H1 (cell line): ENCODE measurements at regions not wholly inside any gene's neighbourhood (a gene's known extent, or its start where the extent isn't known, plus 50 kb on each side); places are given as distances from the start of the nearest gene placed in this dataset.

Experiments
- CTCF ChIA-PET: fragments of 300-600 bp; sonication (Branson Sonifier 250); formaldehyde crosslinking; loops from one replicate; lab custom pipeline; 2021; ENCODE audit not compliant: partially characterized antibody; lab: Charles Lee
- POLR2A ChIA-PET: fragments of 300-600 bp; sonication (Branson Sonifier 250); formaldehyde crosslinking; loops from one replicate; lab custom pipeline; 2021; ENCODE audit warnings: inconsistent platforms; ENCODE audit not compliant: partially characterized antibody; lab: Charles Lee
- DNase-seq, 2 experiments: peaks; one replicate each; pipeline versions ENCODE4 v3.0.0 to v3.0.0-alpha.2; 2010 to 2022; ENCODE audit warnings: low spot score in 2 of 2, low read depth in 1 of 2, mixed read lengths in 1 of 2
- FAIRE-seq: peaks from 2 replicates; lab custom pipeline; 2011; peaks lifted over from hg19 to GRCh38; lab: Jason Lieb, UNC
- H2AFZ ChIP-seq: 2 replicates; pipeline ENCODE4 v1.8.1; 2012; ENCODE audit warnings: low read length, inconsistent platforms
- H2AK5ac ChIP-seq: 2 replicates; pipeline ENCODE4 v1.6.1; 2013; ENCODE audit warnings: low read depth, low read length
- H2BK120ac ChIP-seq: replicated peaks from 2 replicates; pipeline ENCODE3; 2013; ENCODE audit warnings: low read depth, low read length, inconsistent platforms
- H2BK12ac ChIP-seq: 2 replicates; pipeline ENCODE4 v1.6.1; 2013; ENCODE audit warnings: low read depth, low read length
- H2BK15ac ChIP-seq: 2 replicates; pipeline ENCODE4 v1.6.1; 2013; ENCODE audit warnings: low read length
- H2BK20ac ChIP-seq: 2 replicates; pipeline ENCODE4 v1.6.1; 2013; ENCODE audit warnings: low read length
- H2BK5ac ChIP-seq: 2 replicates; pipeline ENCODE4 v1.6.1; 2013; ENCODE audit warnings: low read depth, low read length
- H3K14ac ChIP-seq: 2 replicates; pipeline ENCODE4 v1.6.1; 2013; ENCODE audit warnings: inconsistent platforms; ENCODE audit not compliant: insufficient read length
- H3K18ac ChIP-seq: 2 replicates; pipeline ENCODE4 v1.6.1; 2013; ENCODE audit warnings: low read length; ENCODE audit errors: extremely low read depth
- H3K23ac ChIP-seq: 2 replicates; pipeline ENCODE4 v1.6.1; 2013; ENCODE audit warnings: inconsistent platforms; ENCODE audit not compliant: insufficient read length
- H3K23me2 ChIP-seq: 2 replicates; pipeline ENCODE4 v1.6.1; 2013; ENCODE audit warnings: low read depth, low read length
- H3K27ac ChIP-seq: 2 replicates; pipeline ENCODE4 v1.6.1; 2011; ENCODE audit warnings: low read depth, low read length, inconsistent platforms
- H3K27me3 ChIP-seq, 4 experiments: replicated peaks in 1 of 4; 1 replicate in 1 of 4; 2 replicates in 3 of 4; pipeline versions ENCODE4 v1.6.1 to v1.8.1; 2011 to 2013; ENCODE audit warnings: low read length in 3 of 4, mild to moderate bottlenecking in 3 of 4, inconsistent platforms in 2 of 4, mixed read lengths in 2 of 4, moderate library complexity in 1 of 4; ENCODE audit not compliant: control insufficient read depth in 3 of 4, insufficient read depth in 3 of 4; ENCODE audit errors: extremely low read depth in 1 of 4
- H3K36me3 ChIP-seq, 4 experiments: 2 replicates each; pipeline versions ENCODE4 v1.6.1 to v1.8.1; 2011 to 2013; ENCODE audit warnings: mild to moderate bottlenecking in 4 of 4, low read length in 3 of 4, moderate library complexity in 2 of 4, control low read depth in 1 of 4, inconsistent platforms in 1 of 4; ENCODE audit not compliant: insufficient read depth in 4 of 4, control insufficient read depth in 2 of 4
- H3K4ac ChIP-seq: replicated peaks from 2 replicates; pipeline ENCODE3; 2013; ENCODE audit warnings: low read length, low read depth, mixed read lengths, inconsistent platforms; ENCODE audit not compliant: insufficient read length
- H3K4me1 ChIP-seq, 4 experiments: replicated peaks in 1 of 4; 1 replicate in 1 of 4; 2 replicates in 3 of 4; pipeline versions ENCODE4 v1.6.1 to v1.8.1; 2011 to 2013; ENCODE audit warnings: low read length in 3 of 4, inconsistent platforms in 2 of 4, mixed read lengths in 1 of 4; ENCODE audit not compliant: insufficient read depth in 4 of 4, control insufficient read depth in 3 of 4
- H3K4me2 ChIP-seq, 2 experiments: 2 replicates each; pipeline versions ENCODE4 v1.6.1 to v1.8.1; 2011 to 2013; ENCODE audit warnings: low read depth in 2 of 2, low read length in 2 of 2, control low read depth in 1 of 2, inconsistent platforms in 1 of 2, mild to moderate bottlenecking in 1 of 2; ENCODE audit not compliant: insufficient read depth in 1 of 2
- H3K4me3 ChIP-seq, 4 experiments: fragments of 200-600, 300-600 bp in 1 of 4; sonication (generic), shearing (Covaris generic), sonication (Bioruptor Twin) in 1 of 4; 2 replicates each; pipeline versions ENCODE4 v1.5.1 to v1.8.1; 2011 to 2016; ENCODE audit warnings: low read length in 4 of 4, low read depth in 3 of 4, control low read depth in 2 of 4, inconsistent platforms in 2 of 4, mild to moderate bottlenecking in 2 of 4, mixed read lengths in 1 of 4, moderate library complexity in 1 of 4; ENCODE audit not compliant: insufficient read depth in 2 of 4; ENCODE audit errors: extremely low read depth in 1 of 4
- H3K56ac ChIP-seq: replicated peaks from 2 replicates; pipeline ENCODE3; 2013; ENCODE audit warnings: low read depth, mild to moderate bottlenecking, mixed read lengths, low read length, inconsistent platforms; ENCODE audit not compliant: insufficient read length
- H3K79me1 ChIP-seq: 2 replicates; pipeline ENCODE4 v1.6.1; 2013; ENCODE audit warnings: low read depth, low read length, control low read depth
- H3K79me2 ChIP-seq, 2 experiments: 2 replicates each; pipeline versions ENCODE4 v1.6.1 to v1.8.1; 2012 to 2013; ENCODE audit warnings: low read length in 2 of 2, mild to moderate bottlenecking in 2 of 2, inconsistent platforms in 1 of 2; ENCODE audit not compliant: insufficient read depth in 2 of 2, control insufficient read depth in 1 of 2
- H3K9ac ChIP-seq, 4 experiments: replicated peaks in 1 of 4; 1 replicate in 1 of 4; 2 replicates in 3 of 4; pipeline versions ENCODE4 v1.6.1 to v1.8.1; 2011 to 2013; ENCODE audit warnings: low read depth in 3 of 4, low read length in 3 of 4, control low read depth in 2 of 4, mild to moderate bottlenecking in 2 of 4, moderate library complexity in 2 of 4, inconsistent platforms in 1 of 4; ENCODE audit errors: extremely low read depth in 1 of 4
- H3K9me3 ChIP-seq, 2 experiments: 2 replicates each; pipeline versions ENCODE4 v1.6.1 to v1.8.1; 2012 to 2013; ENCODE audit warnings: mild to moderate bottlenecking in 2 of 2, moderate library complexity in 2 of 2, control low read depth in 1 of 2, inconsistent platforms in 1 of 2, low read depth in 1 of 2, low read length in 1 of 2, mixed read lengths in 1 of 2; ENCODE audit not compliant: insufficient read depth in 2 of 2
- H4K20me1 ChIP-seq, 2 experiments: replicated peaks in 1 of 2; 2 replicates each; pipeline versions ENCODE3 to v1.8.1; 2011 to 2013; ENCODE audit warnings: inconsistent platforms in 2 of 2, low read length in 2 of 2, mild to moderate bottlenecking in 1 of 2; ENCODE audit not compliant: insufficient read depth in 2 of 2, control insufficient read depth in 1 of 2
- H4K5ac ChIP-seq: 2 replicates; pipeline ENCODE4 v1.6.1; 2013; ENCODE audit warnings: low read length, low read depth, mixed read lengths, inconsistent platforms; ENCODE audit not compliant: insufficient read length
- H4K8ac ChIP-seq: 2 replicates; pipeline ENCODE4 v1.8.0; 2013; ENCODE audit warnings: mild to moderate bottlenecking, moderate library complexity, low read length, inconsistent platforms; ENCODE audit not compliant: insufficient read depth; ENCODE audit errors: extremely low read depth
- H4K91ac ChIP-seq: replicated peaks from 2 replicates; pipeline ENCODE3; 2013; ENCODE audit warnings: low read length, mixed read lengths, inconsistent platforms; ENCODE audit not compliant: insufficient read length
- CHD2 ChIP-seq: IDR thresholded peaks from 2 replicates; pipeline ENCODE4 v1.6.1; 2012; ENCODE audit warnings: low read length, improper control_type of control experiment
- EGR1 ChIP-seq: IDR thresholded peaks from 2 replicates; pipeline ENCODE4 v1.6.1; 2011; ENCODE audit warnings: low read depth, low read length, borderline replicate concordance
- GABPA ChIP-seq: IDR thresholded peaks from 2 replicates; pipeline ENCODE4 v1.6.1; 2011; ENCODE audit warnings: mild to moderate bottlenecking, low read length, moderate library complexity, borderline replicate concordance; ENCODE audit not compliant: insufficient read depth
- HDAC2 ChIP-seq, 2 experiments: fragments of 300-600 bp in 1 of 2; sonication (generic) in 1 of 2; IDR thresholded peaks; 2 replicates each; pipeline ENCODE4 v1.6.1; 2011 to 2012; ENCODE audit warnings: low read depth in 2 of 2, low read length in 2 of 2, mild to moderate bottlenecking in 2 of 2, moderate library complexity in 2 of 2, borderline replicate concordance in 1 of 2, inconsistent platforms in 1 of 2
- HDAC6 ChIP-seq: IDR thresholded peaks from one replicate; pipeline ENCODE4 v1.7.1; 2012; ENCODE audit warnings: low read depth, mild to moderate bottlenecking, inconsistent platforms, low read length, moderate library complexity
- KDM5A ChIP-seq: fragments of 200-600 bp; IDR thresholded peaks from 2 replicates; pipeline ENCODE4 v1.7.1; 2012; ENCODE audit warnings: mild to moderate bottlenecking, low read length, inconsistent platforms, mixed read lengths
- RAD21 ChIP-seq, 2 experiments: IDR thresholded peaks in 1 of 2; conservative IDR thresholded peaks in 1 of 2; 2 replicates each; pipeline ENCODE4 v1.6.1; 2011; ENCODE audit warnings: low read depth in 2 of 2, low read length in 2 of 2, improper control_type of control experiment in 1 of 2, inconsistent platforms in 1 of 2, mild to moderate bottlenecking in 1 of 2, moderate library complexity in 1 of 2
- SIRT6 ChIP-seq: IDR thresholded peaks from one replicate; pipeline ENCODE4 v1.7.1; 2012; ENCODE audit warnings: low read length, inconsistent platforms
- WGBS, 2 experiments: shearing (Covaris generic) in 1 of 2; methylation state at CpG; one replicate each; pipeline versions ENCODE4 v1.1.6 to v1.1.7; 2013 to 2015; ENCODE audit warnings: low lambda C conversion rate in 2 of 2, mixed read lengths in 2 of 2, inconsistent platforms in 1 of 2, low coverage in 1 of 2, missing lambda C conversion rate in 1 of 2; ENCODE audit not compliant: insufficient replicate concordance in 2 of 2, insufficient coverage in 1 of 2, insufficient read length in 1 of 2; ENCODE audit errors: extremely low coverage in 1 of 2, missing lambda C conversion rate in 1 of 2; 5-methylcytosine and 5-hydroxymethylcytosine counted together

GRCh38 chr4:177093964-177094363 lies 215.7 kb upstream of the NEIL3 start:
- Histone ChIP-seq H2BK5ac (no peak overlapping the region), H4K5ac (no peak overlapping the region), H3K56ac (no peak overlapping the region), H2BK12ac (no peak overlapping the region), H3K79me2 (no peaks in the 10 kb centered on the region), H3K4me3 (no peak overlapping the region), H2AFZ (peak overlapping the region; percentile 84; the same call in 1 of the 2 replicates), H3K23me2 (no peaks in the 10 kb centered on the region), H4K20me1 (no peaks in the 10 kb centered on the region), H2AK5ac (no peak overlapping the region), H4K8ac (no peak overlapping the region), H3K36me3 (no peaks in the 10 kb centered on the region), H3K9me3 (no peaks in the 10 kb centered on the region), H2BK15ac (no peak overlapping the region), H3K9ac (no peak overlapping the region), H3K4me2 (no peak overlapping the region), H2BK20ac (no peak overlapping the region), H3K4me1 (no peaks in the 10 kb centered on the region), H3K27ac (no peak overlapping the region), H2BK120ac (no peak overlapping the region), H3K14ac (no peak overlapping the region), H3K4ac (no peak overlapping the region), H4K91ac (no peak overlapping the region), H3K79me1 (no peaks in the 10 kb centered on the region), H3K18ac (no peak overlapping the region), H3K23ac (no peak overlapping the region), H3K27me3 (no peaks in the 10 kb centered on the region)
- TF ChIP-seq HDAC2 (IDR thresholded peaks at IDR 0.05; ENCODE audit: borderline replicate concordance in 1 of 2, low read depth in 2 of 2, low read length in 2 of 2) = no peak
- no peak for TF ChIP-seq SIRT6
- TF ChIP-seq EGR1 = no peak
- no peak for TF ChIP-seq RAD21 (IDR thresholded peaks at IDR 0.05 in 1 of 2, conservative IDR thresholded peaks at IDR 0.05 in 1 of 2; ENCODE audit: low read depth in 2 of 2, low read length in 2 of 2)
- TF ChIP-seq CHD2 = no peak
- no peak for TF ChIP-seq GABPA
- no peak for TF ChIP-seq KDM5A
- no peak for TF ChIP-seq HDAC6
- FAIRE-seq = no peak
- WGBS, 2 experiments = 100% methylated on average over 1 of the region's 1 CpG; no CpG with 5 or more reads in 1 of the 2 experiments
- ChIA-PET POLR2A (no interaction called here), CTCF (interaction anchor here (1.0 to 2.1 kb wide), 2 partner anchors 29 to 46 kb away, joined by 4 to 10 read pairs; no protein-coding TSS in a partner anchor)
- DNase-seq = no peak
